Gastrocnemius medialis (tissue), 4 donors: ENCODE measurements at regions not wholly inside any gene's neighbourhood (a gene's known extent, or its start where the extent isn't known, plus 50 kb on each side); places are given as distances from the start of the nearest gene placed in this dataset.
A peak's percentile ranks its signal among the peaks of the same experiment; 100 is the strongest.

Experiments
- ATAC-seq, 2 donors: fragments of 150-250 bp; one replicate each; pipeline ENCODE4 v1.9.1; 2016
- DNase-seq, 2 donors: peaks; one replicate each; pipeline ENCODE4 v3.0.0-alpha.2; 2019
- H3K27ac ChIP-seq, 4 donors: fragments of 200-600 bp; sonication (generic); 1 replicate in 1 of 4; 2 replicates in 3 of 4; pipeline ENCODE4 v1.5.1; 2016 to 2018; ENCODE audit warnings: mild to moderate bottlenecking in 2 of 4, moderate library complexity in 1 of 4
- H3K27me3 ChIP-seq, 3 donors: fragments of 200-600 bp; sonication (generic) in 2 of 3; 1 replicate in 1 of 3; 2 replicates in 2 of 3; pipeline versions ENCODE4 v1.5.1 to v1.6.0; 2016 to 2019; ENCODE audit warnings: mild to moderate bottlenecking in 1 of 3, moderate library complexity in 1 of 3
- H3K36me3 ChIP-seq, 2 donors: fragments of 200-600 bp; sonication (generic) in 1 of 2; one replicate each; pipeline ENCODE4 v1.5.1; 2017 to 2018
- H3K4me1 ChIP-seq, 2 donors: fragments of 200-600 bp; sonication (generic) in 1 of 2; one replicate each; pipeline ENCODE4 v1.5.1; 2016 to 2017; ENCODE audit warnings: mild to moderate bottlenecking in 2 of 2
- H3K4me3 ChIP-seq, 4 donors: fragments of 200-600 bp; sonication (generic) in 3 of 4; 1 replicate in 1 of 4; 2 replicates in 3 of 4; pipeline ENCODE4 v1.5.1; 2016 to 2019; ENCODE audit warnings: mild to moderate bottlenecking in 2 of 4
- H3K9me3 ChIP-seq, 3 donors: fragments of 200-600 bp; sonication (generic) in 2 of 3; 1 replicate in 1 of 3; 2 replicates in 2 of 3; pipeline ENCODE4 v1.5.1; 2016 to 2019
- CTCF ChIP-seq, 5 experiments: fragments of 450-650 bp in 3 of 5; fragments of 200-600 bp in 2 of 5; sonication (generic) in 2 of 5; IDR thresholded peaks in 4 of 5; conservative IDR thresholded peaks in 1 of 5; 1 replicate in 4 of 5; 2 replicates in 1 of 5; pipeline ENCODE4 v1.5.1; 2016 to 2019; ENCODE audit warnings: antibody characterized with exemption in 5 of 5, mild to moderate bottlenecking in 3 of 5, moderate library complexity in 3 of 5
- POLR2A ChIP-seq, 2 donors: fragments of 450-650 bp; IDR thresholded peaks; one replicate each; pipeline ENCODE4 v1.6.1; 2017; ENCODE audit warnings: antibody characterized with exemption in 2 of 2, mild to moderate bottlenecking in 2 of 2, moderate library complexity in 2 of 2
- in situ Hi-C, 4 donors: fragments of 200-750 bp; cut with MboI; loops; one replicate each; pipeline versions ENCODE4 v1.15.0 to v1.8.0; 2017; ENCODE audit warnings: low sequenced_read_pairs in 4 of 4
- intact Hi-C: fragments of 100-400 bp; cut with DNase I; formaldehyde crosslinking; loops from one replicate; pipeline ENCODE4 v1.15.1; 2023; ENCODE audit warnings: low total_unique reads

DNA sequence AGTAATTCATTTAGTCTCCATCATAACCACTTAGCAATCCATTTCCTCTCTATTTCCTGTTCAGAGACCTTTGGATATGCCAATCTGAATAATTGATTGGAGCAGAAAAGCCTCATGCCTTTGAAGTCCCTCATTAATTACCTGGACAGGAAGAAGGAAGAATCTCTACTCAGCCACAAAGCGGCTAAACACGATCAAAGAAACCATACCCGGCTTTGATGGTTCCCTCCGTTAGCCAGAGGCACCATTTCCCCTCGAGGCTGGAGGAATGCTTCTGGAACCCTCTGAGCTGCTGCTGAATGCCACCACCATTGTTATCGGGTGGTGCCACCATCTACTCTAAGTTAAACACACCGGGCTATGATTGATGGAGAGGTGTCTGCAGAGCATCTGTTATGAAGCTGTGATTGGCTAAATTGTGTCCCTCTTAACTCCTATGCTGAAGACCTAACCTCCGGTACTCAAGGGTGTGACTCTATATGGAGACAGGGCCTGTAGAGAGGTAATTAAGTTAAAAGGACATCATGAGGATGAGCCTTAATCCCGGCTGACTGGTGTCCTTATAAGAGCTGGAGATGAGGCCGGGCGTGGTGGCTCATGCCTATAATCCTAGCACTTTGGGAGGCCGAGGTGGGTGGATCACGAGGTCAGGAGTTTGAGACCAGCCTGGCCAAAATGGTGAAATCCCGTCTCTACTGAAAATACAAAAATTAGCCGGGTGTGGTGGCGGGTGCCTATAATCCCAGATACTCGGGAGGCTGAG is 168.6 kb downstream of the CTTN start:
- in situ Hi-C loops (no loop called here), intact Hi-C loops (no loop called here)
- peaks cover 0 to 7% (median 4%) of the 10 kb centered on the region in 3 donors for H3K27me3 ChIP-seq
- DNase-seq: no peak
- H3K27ac ChIP-seq: no peak overlapping the region
- TF ChIP-seq CTCF (IDR thresholded peaks at IDR 0.05 in 4 of 5, conservative IDR thresholded peaks at IDR 0.05 in 1 of 5) (no peak), POLR2A (IDR thresholded peaks at IDR 0.05) (no peak)
- no peaks in the 10 kb centered on the region for H3K36me3 ChIP-seq
- H3K4me3 ChIP-seq: no peak overlapping the region
- H3K9me3 ChIP-seq: no peaks in the 10 kb centered on the region
- H3K4me1 ChIP-seq: peaks cover 0 to 4% of the 10 kb centered on the region in 2 donors
- no peak for ATAC-seq

DNA sequence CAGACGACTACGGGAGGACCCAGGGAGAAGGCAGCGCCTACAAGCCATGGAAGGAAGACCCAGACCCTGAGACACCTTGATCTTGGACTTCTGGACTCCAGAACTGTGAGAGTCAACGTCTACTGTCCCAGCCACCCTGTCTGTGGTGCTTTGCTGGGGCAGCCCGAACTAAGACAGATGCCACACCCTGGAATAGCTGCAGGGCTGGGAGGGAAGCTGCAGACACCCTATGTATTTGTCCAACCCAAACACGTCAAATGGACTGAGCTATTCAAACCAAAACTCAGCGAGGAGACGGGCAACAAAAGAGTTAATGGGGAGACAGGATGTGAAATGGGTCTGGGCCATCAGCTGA is 169.3 kb downstream of the CTTN start:
- peaks cover 0 to 4% of the 10 kb centered on the region in 2 donors for H3K4me1 ChIP-seq
- H3K27me3 ChIP-seq: peaks cover 0 to 7% (median 4%) of the 10 kb centered on the region in 3 donors
- intact Hi-C loops: no loop called here
- no peak for TF ChIP-seq CTCF (IDR thresholded peaks at IDR 0.05 in 4 of 5, conservative IDR thresholded peaks at IDR 0.05 in 1 of 5)
- ATAC-seq (no peak), DNase-seq (no peak)
- H3K36me3 ChIP-seq: no peaks in the 10 kb centered on the region
- H3K27ac ChIP-seq: peak overlapping the region in 2 of 4 donors; percentile 52 to 62
- peak overlapping the region; percentile 28 to 53 (median 40) for H3K4me3 ChIP-seq
- no peaks in the 10 kb centered on the region for H3K9me3 ChIP-seq
- in situ Hi-C loops: no loop called here

DNA sequence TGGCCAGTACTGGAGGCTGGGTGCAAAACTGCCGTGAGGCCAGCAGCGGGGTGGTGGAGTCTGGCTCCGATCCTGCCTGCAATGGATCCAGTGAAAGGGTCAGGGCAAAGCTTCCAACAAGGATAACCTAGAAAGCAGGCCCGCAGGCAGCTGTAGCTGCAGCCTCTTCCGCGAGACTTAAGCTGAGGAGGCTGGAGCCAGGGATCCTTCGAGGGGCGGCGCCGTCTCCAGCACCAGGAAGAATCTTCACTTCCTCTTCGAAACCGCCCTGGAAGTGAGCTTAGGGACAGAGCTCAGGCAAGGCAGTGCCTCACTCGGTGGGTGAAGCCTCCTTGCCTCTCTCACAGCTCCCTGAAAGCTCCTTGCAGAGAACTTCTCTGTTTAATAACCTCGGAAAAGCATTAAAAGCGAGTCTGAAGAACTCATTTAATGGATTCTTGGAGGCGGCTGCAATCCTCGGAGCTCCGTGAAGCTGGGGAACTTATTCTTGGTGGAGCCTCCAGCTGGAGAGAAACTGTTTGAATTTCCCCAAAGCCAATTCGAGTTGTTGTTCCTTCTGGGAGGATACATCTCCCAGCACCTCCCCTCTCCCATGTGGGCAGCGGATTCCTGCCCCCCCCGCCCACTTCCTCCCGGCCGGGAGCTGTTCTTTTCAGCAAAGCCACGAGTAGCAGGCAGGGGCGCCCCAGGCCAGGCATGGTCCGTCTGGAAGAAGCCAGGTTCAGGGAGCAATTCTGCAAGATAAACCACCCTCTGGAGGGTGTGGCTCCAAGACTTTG is 169.9 kb downstream of the CTTN start:
- peaks cover 0 to 4% of the 10 kb centered on the region in 2 donors for H3K4me1 ChIP-seq
- peak overlapping the region; percentile 28 to 53 (median 40) for H3K4me3 ChIP-seq
- intact Hi-C loops: no loop called here
- TF ChIP-seq CTCF (IDR thresholded peaks at IDR 0.05 in 4 of 5, conservative IDR thresholded peaks at IDR 0.05 in 1 of 5) (peak in 1 of 5 experiments; percentile 17), POLR2A (IDR thresholded peaks at IDR 0.05) (no peak)
- DNase-seq (peak; percentile 10 to 21), ATAC-seq (peak; percentile 39 to 51)
- peak overlapping the region in 2 of 4 donors; percentile 52 to 62 for H3K27ac ChIP-seq
- in situ Hi-C loops: no loop called here
- peaks cover 0 to 7% (median 4%) of the 10 kb centered on the region in 3 donors for H3K27me3 ChIP-seq
- H3K9me3 ChIP-seq: no peaks in the 10 kb centered on the region
- no peaks in the 10 kb centered on the region for H3K36me3 ChIP-seq

GRCh38 chr11:70568814-70569617 is 170.7 kb downstream of the CTTN start:
- intact Hi-C loops: no loop called here

More at GRCh38 chr11:70568814-70569617, 170.7 kb downstream of the CTTN start:
- H3K27me3 ChIP-seq: peaks cover 0 to 7% (median under 1%) of the 10 kb centered on the region in 3 donors
- no peak for DNase-seq
- H3K9me3 ChIP-seq: no peaks in the 10 kb centered on the region
- peak overlapping the region in 3 of 4 donors; percentile 34 to 53 (median 45) for H3K4me3 ChIP-seq
- in situ Hi-C loops: no loop called here
- H3K36me3 ChIP-seq: no peaks in the 10 kb centered on the region
- peak overlapping the region in 2 of 4 donors; percentile 52 to 62 for H3K27ac ChIP-seq
- H3K4me1 ChIP-seq: peaks cover 0 to 4% of the 10 kb centered on the region in 2 donors
- no peak for TF ChIP-seq CTCF (IDR thresholded peaks at IDR 0.05 in 4 of 5, conservative IDR thresholded peaks at IDR 0.05 in 1 of 5)
- TF ChIP-seq POLR2A (IDR thresholded peaks at IDR 0.05): no peak
- no peak for ATAC-seq
